ENCODE measurements at regions not wholly inside any gene's neighbourhood (a gene's known extent, or its start where the extent isn't known, plus 50 kb on each side); places are given as distances from the start of the nearest gene placed in this dataset.

GRCh38 chr3:41116851-41117250 is 82.5 kb upstream of the CTNNB1 start:
- H3F3A ChIP-seq (ENCODE audit: low read depth) = no peaks in the 10 kb centered on the region
- peak overlapping the region; percentile 52 for H3K9ac ChIP-seq (ENCODE audit: low read depth, low read length, poor library complexity, severe bottlenecking)
- no peaks in the 10 kb centered on the region for H3K79me2 ChIP-seq (ENCODE audit: insufficient read depth, low read length)
- H3K4me2 ChIP-seq (ENCODE audit: low read depth, low read length, poor library complexity, severe bottlenecking) = peak overlapping the region; percentile 64
- TF ChIP-seq EZH2phosphoT487 (IDR thresholded peaks at IDR 0.05; ENCODE audit: borderline replicate concordance) (no peak), CTCF (conservative IDR thresholded peaks at IDR 0.05; ENCODE audit: low read length) (no peak)
- no peaks in the 10 kb centered on the region for H3K36me3 ChIP-seq (ENCODE audit: insufficient read depth, low read length)
- peak overlapping the region; percentile 65 for H2AFZ ChIP-seq (ENCODE audit: low read length)
- no peaks in the 10 kb centered on the region for H3K9me3 ChIP-seq (ENCODE audit: insufficient read depth, low read depth, low read length)
- no peaks in the 10 kb centered on the region for H3K9me2 ChIP-seq (replicated peaks; ENCODE audit: low read depth, low read length)
- H3K4me3 ChIP-seq (ENCODE audit: low read length, poor library complexity, severe bottlenecking) = peak overlapping the region; percentile 32
- no peaks in the 10 kb centered on the region for H3K27me3 ChIP-seq (ENCODE audit: insufficient read depth, low read length, poor library complexity, severe bottlenecking)
- peaks cover 26% of the 10 kb centered on the region for H3K4me1 ChIP-seq (ENCODE audit: insufficient read depth, low read length, poor library complexity, severe bottlenecking)
- no peaks in the 10 kb centered on the region for H4K20me1 ChIP-seq (ENCODE audit: insufficient read depth, low read length, poor library complexity, severe bottlenecking)

DNA sequence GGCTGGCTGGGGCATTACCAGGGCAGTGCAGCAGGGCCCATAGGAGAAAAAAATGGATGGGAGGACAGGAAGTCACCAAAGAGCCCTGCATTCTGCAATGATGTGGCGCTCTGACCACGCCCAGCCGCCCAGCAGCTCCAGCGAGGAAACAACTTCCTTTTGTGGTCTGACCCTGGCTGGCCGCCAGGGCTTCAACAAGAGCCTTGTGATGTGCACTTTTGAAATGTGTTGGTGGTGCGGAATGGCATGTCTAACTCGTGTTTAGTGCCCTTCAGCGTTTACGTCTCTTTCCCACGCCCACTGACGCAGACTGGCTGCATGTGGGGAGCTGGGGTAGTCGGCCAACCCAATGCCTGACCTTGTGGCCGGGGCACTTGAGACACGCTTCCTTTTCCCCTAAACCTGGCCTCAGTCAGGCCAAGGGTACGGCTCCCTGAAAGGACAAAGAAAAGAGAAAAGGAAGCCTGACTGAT is 81.9 kb upstream of the CTNNB1 start:
- Histone ChIP-seq H4K20me1 (ENCODE audit: insufficient read depth, low read length, poor library complexity, severe bottlenecking) (no peaks in the 10 kb centered on the region), H3F3A (ENCODE audit: low read depth) (no peaks in the 10 kb centered on the region), H3K9me2 (replicated peaks; ENCODE audit: low read depth, low read length) (no peaks in the 10 kb centered on the region), H3K4me3 (ENCODE audit: low read length, poor library complexity, severe bottlenecking) (peak overlapping the region; percentile 59), H3K4me1 (ENCODE audit: insufficient read depth, low read length, poor library complexity, severe bottlenecking) (peaks cover 26% of the 10 kb centered on the region), H3K9ac (ENCODE audit: low read depth, low read length, poor library complexity, severe bottlenecking) (peak overlapping the region; percentile 70), H3K9me3 (ENCODE audit: insufficient read depth, low read depth, low read length) (no peaks in the 10 kb centered on the region), H3K4me2 (ENCODE audit: low read depth, low read length, poor library complexity, severe bottlenecking) (peak overlapping the region; percentile 72), H3K79me2 (ENCODE audit: insufficient read depth, low read length) (no peaks in the 10 kb centered on the region), H2AFZ (ENCODE audit: low read length) (peak overlapping the region; percentile 83), H3K36me3 (ENCODE audit: insufficient read depth, low read length) (no peaks in the 10 kb centered on the region), H3K27me3 (ENCODE audit: insufficient read depth, low read length, poor library complexity, severe bottlenecking) (no peaks in the 10 kb centered on the region)
- TF ChIP-seq EZH2phosphoT487 (IDR thresholded peaks at IDR 0.05; ENCODE audit: borderline replicate concordance) (no peak), CTCF (conservative IDR thresholded peaks at IDR 0.05; ENCODE audit: low read length) (no peak)

DNA sequence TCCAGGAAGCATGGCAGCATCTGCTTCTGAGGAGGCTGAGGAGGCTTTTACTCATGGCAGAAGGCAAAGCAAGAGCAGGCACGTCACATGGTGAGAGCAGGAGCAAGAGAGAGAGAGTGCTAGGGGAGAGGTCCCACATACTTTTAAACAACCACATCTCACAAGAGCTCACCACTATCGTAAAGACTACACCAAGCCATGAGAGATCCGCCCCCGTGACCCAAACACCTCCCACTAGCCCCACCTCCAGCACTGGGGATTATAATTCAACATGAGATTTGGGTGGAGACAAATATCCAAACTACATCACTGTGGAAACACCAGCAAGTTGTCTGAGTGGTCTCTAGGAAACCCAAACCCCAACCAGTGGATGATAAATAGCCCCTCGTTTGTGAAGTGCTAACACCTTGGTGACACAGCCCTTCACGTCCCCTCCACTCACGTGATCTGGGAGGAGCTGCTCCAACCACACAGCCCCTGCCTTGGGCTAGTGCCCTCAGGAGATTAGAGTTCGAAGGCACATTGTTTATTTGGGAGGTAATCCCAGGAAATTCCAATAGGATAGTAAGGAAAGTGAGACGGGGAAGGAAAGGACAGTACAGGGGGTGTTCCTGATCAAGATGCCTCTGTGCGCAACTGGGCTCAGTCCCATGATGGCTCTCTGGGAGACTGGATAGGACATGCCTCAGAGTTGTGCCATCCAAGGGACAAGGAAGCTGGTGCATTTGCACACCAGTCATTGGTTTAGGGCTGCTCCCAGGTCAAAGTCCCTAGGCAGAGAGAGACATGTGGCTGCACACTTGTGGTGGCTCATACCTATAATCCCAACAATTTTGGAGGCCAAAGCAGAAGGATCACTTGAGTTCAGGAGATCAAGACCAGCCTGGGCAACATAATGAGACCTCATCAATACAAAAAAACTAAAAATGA is 80.6 kb upstream of the CTNNB1 start:
- Histone ChIP-seq H3K4me1 (ENCODE audit: insufficient read depth, low read length, poor library complexity, severe bottlenecking) (peaks cover 26% of the 10 kb centered on the region), H3K9me3 (ENCODE audit: insufficient read depth, low read depth, low read length) (no peaks in the 10 kb centered on the region), H3K4me2 (ENCODE audit: low read depth, low read length, poor library complexity, severe bottlenecking) (peak overlapping the region; percentile 72), H3K79me2 (ENCODE audit: insufficient read depth, low read length) (no peaks in the 10 kb centered on the region), H4K20me1 (ENCODE audit: insufficient read depth, low read length, poor library complexity, severe bottlenecking) (no peaks in the 10 kb centered on the region), H3K27me3 (ENCODE audit: insufficient read depth, low read length, poor library complexity, severe bottlenecking) (no peaks in the 10 kb centered on the region), H3F3A (ENCODE audit: low read depth) (no peaks in the 10 kb centered on the region), H3K9ac (ENCODE audit: low read depth, low read length, poor library complexity, severe bottlenecking) (peak overlapping the region; percentile 70), H3K36me3 (ENCODE audit: insufficient read depth, low read length) (no peaks in the 10 kb centered on the region), H3K4me3 (ENCODE audit: low read length, poor library complexity, severe bottlenecking) (peak overlapping the region; percentile 59), H2AFZ (ENCODE audit: low read length) (peak overlapping the region; percentile 83; the same call in 1 of the 2 replicates), H3K9me2 (replicated peaks; ENCODE audit: low read depth, low read length) (no peaks in the 10 kb centered on the region)
- TF ChIP-seq EZH2phosphoT487 (IDR thresholded peaks at IDR 0.05; ENCODE audit: borderline replicate concordance) (no peak), CTCF (conservative IDR thresholded peaks at IDR 0.05; ENCODE audit: low read length) (no peak)

All from Loucy (cell line).